ENCODE measurements at regions not wholly inside any gene's neighbourhood (a gene's known extent, or its start where the extent isn't known, plus 50 kb on each side); places are given as distances from the start of the nearest gene placed in this dataset.

- TF ChIP-seq Cebpa-rat (IDR thresholded peaks at IDR 0.05), result no peak
- Histone ChIP-seq H3K9me3 (peaks cover 9% of the 10 kb centered on the region; the same call in 1 of the 2 replicates), H3K27me3 (no peaks in the 10 kb centered on the region), H3K4me2 (no peak overlapping the region), H3K4me3 (no peak overlapping the region), H4K20me1 (no peaks in the 10 kb centered on the region), H3K4me1 (no peaks in the 10 kb centered on the region), H3K27ac (no peak overlapping the region), H3K9ac (no peak overlapping the region), H3K36me3 (no peaks in the 10 kb centered on the region)
Observed at GRCh38 chr11:92880381-92880780, 89.1 kb upstream of the MTNR1B start.

DNA sequence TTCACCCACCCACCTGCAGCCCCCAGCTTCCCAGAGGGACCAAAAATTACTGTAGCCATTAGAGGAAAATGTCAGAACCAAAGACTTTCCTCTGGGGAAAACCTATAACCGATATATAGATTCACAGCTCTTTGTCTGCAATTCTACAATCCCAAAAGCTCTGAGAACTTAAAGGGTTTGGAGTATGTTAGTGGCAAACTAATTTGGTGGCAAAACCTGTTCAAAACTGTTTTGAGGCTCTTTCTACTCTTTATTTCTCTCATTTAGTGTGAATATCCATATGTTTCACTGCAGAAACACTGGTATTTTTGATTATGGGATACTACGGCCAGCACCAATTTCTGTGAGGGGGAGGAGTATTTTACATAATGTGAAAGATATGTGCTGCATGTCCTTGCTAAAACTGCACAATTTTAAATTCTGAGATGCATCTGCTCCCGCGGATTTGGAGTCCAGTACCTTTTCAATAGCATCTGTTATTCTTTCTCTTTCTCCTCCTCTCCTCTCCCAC, 87.5 kb upstream of the MTNR1B start:
- H3K4me1 ChIP-seq, result no peaks in the 10 kb centered on the region
- no peaks in the 10 kb centered on the region for H3K27me3 ChIP-seq
- no peak overlapping the region for H3K4me2 ChIP-seq
- H3K9me3 ChIP-seq, result peaks cover 9% of the 10 kb centered on the region; the same call in 1 of the 2 replicates
- no peaks in the 10 kb centered on the region for H3K36me3 ChIP-seq
- H3K9ac ChIP-seq, result no peak overlapping the region
- no peak overlapping the region for H3K4me3 ChIP-seq
- H4K20me1 ChIP-seq, result no peaks in the 10 kb centered on the region
- H3K27ac ChIP-seq, result no peak overlapping the region
- no peak for TF ChIP-seq Cebpa-rat (IDR thresholded peaks at IDR 0.05)

GRCh38 chr11:92882828-92883611, 86.4 kb upstream of the MTNR1B start:
- peaks cover 9% of the 10 kb centered on the region; the same call in 1 of the 2 replicates for H3K9me3 ChIP-seq
- H3K9ac ChIP-seq, result no peak overlapping the region
- TF ChIP-seq Cebpa-rat (IDR thresholded peaks at IDR 0.05), result no peak
- no peak overlapping the region for H3K27ac ChIP-seq
- no peaks in the 10 kb centered on the region for H3K36me3 ChIP-seq
- no peaks in the 10 kb centered on the region for H3K27me3 ChIP-seq
- no peaks in the 10 kb centered on the region for H4K20me1 ChIP-seq
- no peaks in the 10 kb centered on the region for H3K4me1 ChIP-seq
- no peak overlapping the region for H3K4me3 ChIP-seq
- H3K4me2 ChIP-seq, result no peak overlapping the region

GRCh38 chr11:92885600-92885999, 83.9 kb upstream of the MTNR1B start:
- peaks cover 9% of the 10 kb centered on the region; the same call in 1 of the 2 replicates for H3K9me3 ChIP-seq
- no peak overlapping the region for H3K9ac ChIP-seq
- H4K20me1 ChIP-seq, result no peaks in the 10 kb centered on the region
- no peaks in the 10 kb centered on the region for H3K27me3 ChIP-seq
- no peak overlapping the region for H3K4me3 ChIP-seq
- no peak overlapping the region for H3K27ac ChIP-seq
- no peaks in the 10 kb centered on the region for H3K4me1 ChIP-seq
- no peak for TF ChIP-seq Cebpa-rat (IDR thresholded peaks at IDR 0.05)
- H3K4me2 ChIP-seq, result no peak overlapping the region
- H3K36me3 ChIP-seq, result no peaks in the 10 kb centered on the region

DNA sequence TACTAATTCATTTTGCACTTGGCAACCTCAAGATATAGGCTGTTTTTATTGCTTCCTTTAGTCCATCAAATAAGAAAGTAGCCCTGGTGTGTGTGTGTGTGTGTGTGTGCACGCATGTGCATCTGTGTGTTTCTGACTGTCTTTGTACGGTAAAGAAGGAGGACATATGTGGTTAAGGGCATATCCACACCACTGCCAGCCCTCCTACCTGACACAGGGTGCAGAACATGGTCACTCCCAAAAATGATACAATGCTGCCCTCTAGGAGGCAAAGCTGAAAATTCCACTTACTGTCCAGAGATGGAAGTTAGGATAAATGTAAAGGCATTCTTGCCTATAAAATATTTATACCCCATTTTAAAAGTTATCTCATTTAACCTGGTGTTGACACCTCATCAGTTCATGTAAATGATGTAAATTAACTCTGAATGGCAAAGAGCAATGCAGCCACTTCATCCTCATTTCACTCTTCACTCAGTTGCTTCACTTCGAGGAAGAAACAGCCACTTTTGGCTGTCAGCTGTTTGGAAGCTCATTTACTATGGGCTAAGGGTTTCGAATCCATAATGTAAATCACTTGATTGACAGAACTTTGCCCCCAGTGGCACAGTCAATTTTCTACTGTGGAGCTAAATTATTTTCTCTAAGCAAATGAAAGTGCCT, 83.1 kb upstream of the MTNR1B start:
- Histone ChIP-seq H3K4me2 (no peak overlapping the region), H3K36me3 (no peaks in the 10 kb centered on the region), H3K4me3 (no peak overlapping the region), H3K9ac (no peak overlapping the region), H3K27me3 (no peaks in the 10 kb centered on the region), H3K4me1 (no peaks in the 10 kb centered on the region), H3K27ac (no peak overlapping the region), H4K20me1 (no peaks in the 10 kb centered on the region), H3K9me3 (peaks cover 9% of the 10 kb centered on the region; the same call in 1 of the 2 replicates)
- TF ChIP-seq Cebpa-rat (IDR thresholded peaks at IDR 0.05), result no peak

DNA sequence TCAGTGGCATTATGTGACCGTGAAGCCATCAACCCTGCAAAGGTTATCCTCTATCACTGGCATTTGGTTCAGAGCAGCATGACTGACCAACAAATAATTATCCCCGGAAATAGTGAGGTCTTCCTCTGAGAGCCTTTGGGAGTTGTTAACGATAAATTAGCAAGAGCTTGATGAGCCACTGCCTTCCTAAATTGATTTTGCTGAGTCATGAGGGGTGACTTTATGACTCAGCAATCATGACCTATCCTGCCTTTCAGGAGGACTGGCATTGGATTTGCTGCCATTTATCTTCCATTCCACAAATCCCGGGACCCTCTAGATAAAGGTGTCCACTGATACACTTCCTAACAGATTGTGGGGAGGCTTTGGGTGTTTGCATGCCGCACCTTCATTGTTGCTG, 80.8 kb upstream of the MTNR1B start:
- Histone ChIP-seq H3K4me2 (no peak overlapping the region), H3K4me3 (no peak overlapping the region), H3K27ac (no peak overlapping the region), H3K9me3 (no peaks in the 10 kb centered on the region), H3K4me1 (no peaks in the 10 kb centered on the region), H4K20me1 (no peaks in the 10 kb centered on the region), H3K27me3 (no peaks in the 10 kb centered on the region), H3K36me3 (no peaks in the 10 kb centered on the region), H3K9ac (no peak overlapping the region)
- TF ChIP-seq Cebpa-rat (IDR thresholded peaks at IDR 0.05), result no peak

DNA sequence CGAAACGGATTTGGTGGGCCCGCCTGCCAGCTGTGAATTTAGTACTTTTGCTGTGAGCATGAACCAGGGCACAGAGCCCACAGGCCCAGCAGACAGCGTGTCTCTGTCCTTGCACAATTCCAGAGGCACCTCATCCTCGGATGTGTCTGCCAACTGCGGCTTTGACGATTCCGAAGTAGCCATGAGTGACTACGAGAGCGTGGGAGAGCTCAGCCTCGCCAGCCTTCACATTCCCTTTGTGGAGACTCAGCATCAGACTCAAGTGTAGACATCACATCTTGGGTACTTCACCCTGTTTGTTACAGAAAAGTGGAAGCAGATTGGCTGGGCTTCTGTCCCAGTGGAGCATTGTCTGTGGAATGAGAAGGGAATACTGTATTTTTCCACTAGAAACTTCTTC, 78.6 kb upstream of the MTNR1B start:
- Histone ChIP-seq H3K9ac (no peak overlapping the region), H3K4me2 (no peak overlapping the region), H3K9me3 (no peaks in the 10 kb centered on the region), H3K27ac (no peak overlapping the region), H3K4me3 (no peak overlapping the region), H3K27me3 (no peaks in the 10 kb centered on the region), H3K4me1 (no peaks in the 10 kb centered on the region), H4K20me1 (no peaks in the 10 kb centered on the region), H3K36me3 (no peaks in the 10 kb centered on the region)
- TF ChIP-seq Cebpa-rat (IDR thresholded peaks at IDR 0.05), result no peak

DNA sequence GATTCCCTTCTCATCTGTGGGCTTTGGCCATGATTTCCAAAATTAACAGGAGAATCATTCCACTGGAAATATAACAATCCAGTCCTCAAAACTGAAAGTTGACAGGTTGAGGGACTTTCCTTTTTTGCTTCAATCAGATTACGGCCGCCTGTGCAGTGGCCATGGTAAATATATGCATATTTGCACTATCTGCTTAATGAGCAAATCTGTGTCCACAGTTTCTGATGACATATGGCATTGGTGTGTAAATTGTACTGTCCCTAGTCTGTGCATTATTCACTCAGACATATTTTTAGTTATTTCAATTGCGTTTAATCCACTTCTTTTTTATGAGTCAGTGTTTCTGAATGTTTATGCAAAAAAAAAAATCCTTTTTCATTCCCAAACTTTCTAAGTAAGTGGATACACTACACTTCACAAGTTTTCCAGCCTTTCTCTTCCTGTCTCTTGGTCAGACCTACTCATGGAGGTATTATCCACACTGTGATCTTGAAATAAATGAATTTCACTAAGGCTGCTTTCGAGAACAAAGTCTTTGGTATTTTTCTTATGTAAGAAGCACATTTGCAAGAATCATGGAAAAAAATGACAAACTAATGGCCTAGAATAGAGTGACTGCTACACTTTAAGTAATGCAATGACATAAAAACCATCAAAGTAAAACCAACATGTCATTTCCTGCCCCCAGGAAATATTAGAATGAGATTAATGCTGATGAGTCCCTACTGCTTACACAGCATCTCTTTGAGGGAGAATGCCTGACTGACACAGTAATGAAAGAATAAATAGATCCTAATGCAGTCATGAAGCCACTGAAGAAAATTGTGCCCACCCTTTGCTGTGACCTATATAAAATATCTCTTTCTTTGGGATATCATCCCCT, 76.4 kb upstream of the MTNR1B start:
- Histone ChIP-seq H3K27ac (no peak overlapping the region), H3K9me3 (no peaks in the 10 kb centered on the region), H3K27me3 (no peaks in the 10 kb centered on the region), H3K9ac (no peak overlapping the region), H3K4me2 (no peak overlapping the region), H4K20me1 (no peaks in the 10 kb centered on the region), H3K4me3 (no peak overlapping the region), H3K4me1 (no peaks in the 10 kb centered on the region), H3K36me3 (no peaks in the 10 kb centered on the region)
- TF ChIP-seq Cebpa-rat (IDR thresholded peaks at IDR 0.05), result no peak

- TF ChIP-seq Cebpa-rat (IDR thresholded peaks at IDR 0.05), result no peak
- Histone ChIP-seq H3K27ac (no peak overlapping the region), H3K27me3 (no peaks in the 10 kb centered on the region), H4K20me1 (no peaks in the 10 kb centered on the region), H3K36me3 (no peaks in the 10 kb centered on the region), H3K9me3 (no peaks in the 10 kb centered on the region), H3K4me2 (no peak overlapping the region), H3K4me1 (no peaks in the 10 kb centered on the region), H3K4me3 (no peak overlapping the region), H3K9ac (no peak overlapping the region)
Observed at GRCh38 chr11:92894197-92894596, 75.3 kb upstream of the MTNR1B start.

Measured in BLaER1 (cell line).